ENCODE measurements at regions not wholly inside any gene's neighbourhood (a gene's known extent, or its start where the extent isn't known, plus 50 kb on each side); places are given as distances from the start of the nearest gene placed in this dataset.

- no peak overlapping the region for H3K27ac ChIP-seq
- H3K4me1 ChIP-seq = no peaks in the 10 kb centered on the region
- H3K9me3 ChIP-seq = no peaks in the 10 kb centered on the region
- 66 to 77% methylated on average over 1 of the region's 1 CpG for WGBS, 2 donors
- H3K4me3 ChIP-seq = no peak overlapping the region
- DNase-seq (no peak), ATAC-seq (ENCODE audit: low FRiP score in 2 of 2) (no peak)
- no peak for TF ChIP-seq POLR2A (IDR thresholded peaks at IDR 0.05)
- TF ChIP-seq, protein P1, sequence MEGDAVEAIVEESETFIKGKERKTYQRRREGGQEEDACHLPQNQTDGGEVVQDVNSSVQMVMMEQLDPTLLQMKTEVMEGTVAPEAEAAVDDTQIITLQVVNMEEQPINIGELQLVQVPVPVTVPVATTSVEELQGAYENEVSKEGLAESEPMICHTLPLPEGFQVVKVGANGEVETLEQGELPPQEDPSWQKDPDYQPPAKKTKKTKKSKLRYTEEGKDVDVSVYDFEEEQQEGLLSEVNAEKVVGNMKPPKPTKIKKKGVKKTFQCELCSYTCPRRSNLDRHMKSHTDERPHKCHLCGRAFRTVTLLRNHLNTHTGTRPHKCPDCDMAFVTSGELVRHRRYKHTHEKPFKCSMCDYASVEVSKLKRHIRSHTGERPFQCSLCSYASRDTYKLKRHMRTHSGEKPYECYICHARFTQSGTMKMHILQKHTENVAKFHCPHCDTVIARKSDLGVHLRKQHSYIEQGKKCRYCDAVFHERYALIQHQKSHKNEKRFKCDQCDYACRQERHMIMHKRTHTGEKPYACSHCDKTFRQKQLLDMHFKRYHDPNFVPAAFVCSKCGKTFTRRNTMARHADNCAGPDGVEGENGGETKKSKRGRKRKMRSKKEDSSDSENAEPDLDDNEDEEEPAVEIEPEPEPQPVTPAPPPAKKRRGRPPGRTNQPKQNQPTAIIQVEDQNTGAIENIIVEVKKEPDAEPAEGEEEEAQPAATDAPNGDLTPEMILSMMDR (IDR thresholded peaks at IDR 0.05) = no peak
- TF ChIP-seq EP300 (IDR thresholded peaks at IDR 0.05) = no peak
- TF ChIP-seq POLR2AphosphoS5 (IDR thresholded peaks at IDR 0.05) = no peak
- no peaks in the 10 kb centered on the region for H3K27me3 ChIP-seq
- H3K36me3 ChIP-seq = no peaks in the 10 kb centered on the region
These were observed 282.6 kb downstream of the TPBG start for GRCh38 chr6:82646231-82646615.

DNA sequence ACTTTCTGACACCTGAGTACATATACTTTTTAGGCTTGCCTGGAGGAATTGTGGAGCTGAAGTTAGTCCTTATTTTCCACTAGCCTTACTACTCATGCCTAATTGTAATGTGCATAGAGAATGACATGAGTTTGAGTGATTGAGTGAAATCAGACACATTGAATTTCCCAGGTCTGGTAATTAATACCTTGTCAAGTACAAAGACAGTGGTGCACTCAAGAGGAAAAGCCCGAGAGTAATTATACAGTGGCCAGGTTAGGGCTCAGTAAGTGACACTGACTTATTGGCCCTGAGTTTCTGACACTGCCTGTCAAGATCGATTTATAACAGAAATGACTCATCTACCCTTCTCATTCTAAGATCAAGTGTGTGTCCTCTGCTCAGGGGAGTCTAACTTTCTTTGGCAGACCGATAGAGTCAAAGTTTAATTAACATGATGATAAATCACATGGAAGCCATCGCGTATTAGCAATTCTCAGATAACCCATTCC, 288.3 kb downstream of the TPBG start:
- Histone ChIP-seq H3K9me3 (no peaks in the 10 kb centered on the region), H3K4me3 (no peak overlapping the region), H3K36me3 (no peaks in the 10 kb centered on the region), H3K4me1 (no peaks in the 10 kb centered on the region), H3K27me3 (no peaks in the 10 kb centered on the region), H3K27ac (no peak overlapping the region)
- 78 to 83% methylated on average over 5 of the region's 5 CpGs for WGBS, 2 donors
- ATAC-seq (ENCODE audit: low FRiP score in 2 of 2) (no peak), DNase-seq (no peak)
- TF ChIP-seq EP300 (IDR thresholded peaks at IDR 0.05) (no peak), POLR2A (IDR thresholded peaks at IDR 0.05) (no peak), POLR2AphosphoS5 (IDR thresholded peaks at IDR 0.05) (no peak)
- TF ChIP-seq, protein P1 (IDR thresholded peaks at IDR 0.05) = no peak

- Histone ChIP-seq H3K9me3 (peaks cover 0 to 9% (median 3%) of the 10 kb centered on the region in 4 donors), H3K27ac (no peak overlapping the region), H3K36me3 (no peaks in the 10 kb centered on the region), H3K4me1 (no peaks in the 10 kb centered on the region), H3K4me3 (no peak overlapping the region), H3K27me3 (no peaks in the 10 kb centered on the region)
- ATAC-seq (ENCODE audit: low FRiP score in 2 of 2) = no peak
- DNase-seq = no peak
- no peak for TF ChIP-seq EP300 (IDR thresholded peaks at IDR 0.05)
- TF ChIP-seq POLR2A (IDR thresholded peaks at IDR 0.05) = no peak
- 83 to 89% methylated on average over 2 of the region's 2 CpGs for WGBS, 2 donors
These were observed 315.6 kb downstream of the TPBG start for GRCh38 chr6:82679232-82679631.

DNA sequence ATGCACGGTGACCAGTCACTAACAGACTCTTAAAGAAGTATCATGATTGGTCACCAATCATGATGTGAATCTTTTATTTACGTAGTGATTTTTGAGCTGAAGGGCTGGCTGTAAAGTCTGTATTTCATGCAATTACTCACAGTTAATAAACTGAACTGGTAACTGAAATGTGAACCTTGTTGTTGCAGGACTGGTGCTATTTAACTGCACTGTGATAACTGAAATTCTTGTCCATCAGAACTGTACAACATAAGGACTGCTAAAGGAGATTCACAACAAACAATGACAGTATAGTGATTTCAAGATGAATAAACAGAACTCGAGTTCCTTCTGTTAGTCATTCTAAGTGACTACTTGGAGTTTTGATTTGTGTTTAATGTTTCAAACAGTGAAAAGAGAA, 316.6 kb downstream of the TPBG start:
- H3K9me3 ChIP-seq = peaks cover 0 to 9% (median 3%) of the 10 kb centered on the region in 4 donors
- TF ChIP-seq POLR2A (IDR thresholded peaks at IDR 0.05) (no peak), POLR2AphosphoS5 (IDR thresholded peaks at IDR 0.05) (no peak), EP300 (IDR thresholded peaks at IDR 0.05) (no peak)
- TF ChIP-seq, protein P1 (IDR thresholded peaks at IDR 0.05) = no peak
- no peaks in the 10 kb centered on the region for H3K4me1 ChIP-seq
- DNase-seq (no peak), ATAC-seq (ENCODE audit: low FRiP score in 2 of 2) (no peak)
- H3K4me3 ChIP-seq = no peak overlapping the region
- no peak overlapping the region for H3K27ac ChIP-seq
- no peaks in the 10 kb centered on the region for H3K36me3 ChIP-seq
- no peaks in the 10 kb centered on the region for H3K27me3 ChIP-seq
- 73% methylated on average over 3 of the region's 3 CpGs for WGBS, 2 donors

GRCh38 chr6:82681119-82681714, 317.6 kb downstream of the TPBG start:
- no peak for DNase-seq
- Histone ChIP-seq H3K4me3 (no peak overlapping the region), H3K9me3 (peaks cover 0 to 9% (median 3%) of the 10 kb centered on the region in 4 donors), H3K27me3 (no peaks in the 10 kb centered on the region), H3K27ac (no peak overlapping the region), H3K36me3 (no peaks in the 10 kb centered on the region), H3K4me1 (no peaks in the 10 kb centered on the region)
- ATAC-seq (ENCODE audit: low FRiP score in 2 of 2) = peak; percentile 28 to 62
- 60 to 64% methylated on average over 3 of the region's 3 CpGs for WGBS, 2 donors
- TF ChIP-seq POLR2AphosphoS5 (IDR thresholded peaks at IDR 0.05) (no peak), POLR2A (IDR thresholded peaks at IDR 0.05) (no peak), EP300 (IDR thresholded peaks at IDR 0.05) (no peak)
- TF ChIP-seq, protein P1 (IDR thresholded peaks at IDR 0.05) = no peak
